ENCODE measurements at regions not wholly inside any gene's neighbourhood (a gene's known extent, or its start where the extent isn't known, plus 50 kb on each side); places are given as distances from the start of the nearest gene placed in this dataset.
"Not testable (repeated sequence)": the region's sequence is repeated elsewhere in the genome, so short reads cannot be mapped to it uniquely, and the experiment has no call there.

DNA sequence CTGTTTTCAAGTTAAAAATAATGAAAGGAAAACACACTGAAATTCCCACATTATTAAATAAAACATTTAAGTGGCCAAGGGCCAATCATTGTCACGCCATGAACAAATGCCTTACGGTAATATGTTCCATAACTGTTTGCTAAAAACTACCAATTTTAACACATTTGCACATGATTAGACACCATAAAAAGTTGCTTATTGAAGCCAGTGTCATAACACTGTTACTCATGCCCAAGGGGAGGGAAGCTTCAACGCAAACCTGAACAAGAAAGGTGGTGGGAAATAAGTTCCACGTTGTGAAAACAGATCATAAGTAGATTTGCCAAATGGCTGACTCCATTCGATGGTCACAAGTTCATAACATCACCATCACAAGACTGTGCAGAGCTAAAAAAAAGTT, 739.3 kb upstream of the FAM241A start:
- no peak for DNase-seq (ENCODE audit: low spot score)

DNA sequence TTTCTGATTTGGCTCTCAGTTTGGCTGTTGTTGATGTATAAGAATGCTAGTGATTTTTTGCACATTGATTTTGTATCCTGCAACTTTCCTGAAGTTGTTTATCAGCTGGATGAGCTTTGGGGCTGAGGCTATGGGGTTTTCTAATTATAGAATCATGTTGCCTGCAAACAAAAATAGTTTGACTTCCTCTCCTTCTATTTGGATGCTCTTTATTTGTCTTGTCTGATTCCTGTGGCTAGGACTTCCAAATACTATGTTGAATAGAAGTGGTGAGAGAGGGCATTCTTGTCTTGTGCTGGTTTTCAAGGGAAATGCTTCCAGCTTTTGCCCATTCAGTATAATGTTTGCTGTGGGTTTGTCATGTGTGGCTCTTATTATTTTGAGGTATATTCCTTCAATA, 734.7 kb upstream of the FAM241A start:
- DNase-seq (ENCODE audit: low spot score): no peak

DNA sequence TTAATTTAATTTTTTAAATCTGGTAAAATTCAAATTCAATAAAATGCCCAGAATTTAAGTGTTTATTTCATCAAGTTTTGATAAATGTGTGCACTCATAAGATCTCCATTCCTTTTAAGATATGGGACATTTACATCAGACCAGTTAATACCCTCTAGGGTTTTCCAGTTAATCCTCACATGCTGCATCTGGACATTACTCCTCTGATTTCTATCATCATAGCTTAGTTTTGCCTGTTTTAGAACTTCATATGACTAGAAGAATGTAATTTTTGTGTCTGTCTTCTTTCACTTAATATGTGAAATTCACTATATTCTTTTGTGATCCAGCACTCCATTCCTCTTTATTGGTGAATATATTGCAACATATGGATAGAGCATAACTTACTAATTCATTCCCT, 727.7 kb upstream of the FAM241A start:
- DNase-seq (ENCODE audit: low spot score): no peak

DNA sequence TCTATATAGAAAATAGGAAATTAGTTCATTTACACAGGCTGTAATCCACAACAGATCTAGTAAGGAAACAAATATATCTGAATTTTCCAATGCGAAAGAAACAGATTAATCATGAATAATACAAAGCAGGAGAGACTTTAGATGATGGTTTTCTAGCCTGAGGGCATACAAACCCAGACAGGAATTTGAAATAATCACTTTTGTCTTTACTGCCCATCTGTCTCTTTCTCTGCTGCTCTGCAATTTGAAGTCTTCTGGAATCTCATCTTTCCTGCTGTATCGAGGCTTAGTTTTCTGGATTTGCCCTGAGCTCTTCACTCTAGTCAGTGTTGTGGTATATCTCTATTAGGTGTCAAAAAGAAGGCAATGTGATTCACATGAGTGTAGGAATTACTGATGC, 711.8 kb upstream of the FAM241A start:
- DNase-seq (ENCODE audit: low spot score): no peak

DNA sequence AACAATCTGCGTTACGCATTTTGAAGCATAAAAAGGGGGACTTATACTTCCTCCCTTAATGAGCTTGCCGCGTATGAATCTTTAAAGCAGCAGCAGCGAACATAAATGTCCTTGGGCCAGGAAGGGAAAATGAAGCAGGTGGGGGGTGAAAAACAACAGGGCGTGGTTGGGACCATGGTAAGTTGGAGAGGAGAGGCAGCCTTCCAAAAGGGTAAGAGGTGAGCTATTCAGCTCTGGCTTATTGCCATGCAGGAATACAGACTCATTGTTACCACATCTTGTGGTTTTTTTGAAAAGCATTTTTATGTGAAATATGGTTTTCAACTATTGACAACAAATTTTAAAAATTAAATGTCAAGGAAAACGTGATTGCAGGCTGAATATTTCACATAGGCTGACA, 710.7 kb upstream of the FAM241A start:
- no peak for DNase-seq (ENCODE audit: low spot score)

DNA sequence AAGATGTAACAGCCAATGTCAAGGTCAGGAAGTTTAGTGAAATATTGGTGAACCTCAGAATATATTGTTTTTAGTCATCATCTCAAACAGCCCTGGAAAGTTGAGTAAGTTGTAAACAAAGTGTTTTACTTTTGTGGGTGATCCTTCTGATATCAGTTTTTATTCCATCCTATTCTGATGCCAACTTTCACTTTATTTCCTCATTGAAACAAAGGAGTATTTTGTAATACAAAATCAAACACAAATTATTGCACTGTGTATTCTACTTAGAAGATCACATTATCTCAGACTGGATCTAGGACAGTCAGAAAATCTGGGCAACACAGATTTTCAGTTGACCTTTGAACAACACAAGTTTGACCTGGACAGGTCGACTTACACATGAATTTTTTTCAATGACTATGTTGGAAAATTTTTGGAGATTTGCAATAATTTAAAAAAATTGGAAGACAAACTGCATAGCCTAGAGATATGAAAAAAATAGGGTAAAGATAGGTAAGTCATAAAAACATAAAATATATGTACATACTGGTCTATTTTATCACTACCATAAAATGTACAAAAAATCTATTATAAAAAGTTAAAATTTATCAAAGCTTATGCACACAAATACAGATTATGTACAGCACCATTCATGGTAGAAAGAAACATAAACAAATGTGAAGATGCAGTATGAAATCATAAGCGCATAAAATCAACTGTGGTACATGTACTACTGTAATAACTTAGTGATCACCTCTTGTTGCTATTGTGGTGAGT, 709.1 kb upstream of the FAM241A start:
- no peak for DNase-seq (ENCODE audit: low spot score)

DNA sequence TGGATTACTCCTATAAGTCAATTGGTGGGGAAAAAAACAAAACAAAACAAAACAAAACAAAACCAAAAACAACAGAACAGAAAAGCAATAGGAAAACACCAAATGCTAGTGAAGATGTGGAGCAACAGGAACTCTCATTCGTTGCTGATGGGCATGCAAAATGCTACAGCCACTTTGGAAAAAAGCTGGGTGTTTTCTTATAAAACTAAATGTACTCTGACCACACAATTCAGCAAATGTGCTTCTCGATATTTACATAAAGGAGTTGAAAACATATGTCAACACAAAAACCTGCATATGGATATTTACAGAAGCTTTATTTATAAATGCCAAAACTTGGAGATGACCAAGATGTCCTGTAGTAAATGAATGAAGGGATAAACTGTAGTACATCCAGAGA, 703.6 kb upstream of the FAM241A start:
- DNase-seq (ENCODE audit: low spot score): no peak

DNA sequence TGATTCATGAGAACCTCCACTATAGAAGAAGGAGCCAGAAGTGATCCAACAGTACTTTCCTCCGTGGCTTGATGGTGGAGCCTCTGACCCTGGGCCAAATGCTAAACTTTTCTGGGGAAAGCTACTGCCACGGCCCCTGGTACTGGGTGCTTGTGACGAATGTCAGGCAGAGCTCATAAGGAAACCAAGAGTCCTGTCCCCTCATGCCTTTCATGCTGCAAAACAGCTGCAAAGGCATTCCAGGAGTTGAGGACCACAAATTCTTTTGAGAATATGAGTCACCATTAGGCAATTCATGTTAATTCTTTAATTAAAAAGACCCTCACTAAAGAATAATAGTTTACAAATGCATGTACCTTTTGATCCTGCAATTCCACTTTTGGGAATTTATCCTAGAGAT, 700.4 kb upstream of the FAM241A start:
- DNase-seq (ENCODE audit: low spot score): not testable (repeated sequence)

DNA sequence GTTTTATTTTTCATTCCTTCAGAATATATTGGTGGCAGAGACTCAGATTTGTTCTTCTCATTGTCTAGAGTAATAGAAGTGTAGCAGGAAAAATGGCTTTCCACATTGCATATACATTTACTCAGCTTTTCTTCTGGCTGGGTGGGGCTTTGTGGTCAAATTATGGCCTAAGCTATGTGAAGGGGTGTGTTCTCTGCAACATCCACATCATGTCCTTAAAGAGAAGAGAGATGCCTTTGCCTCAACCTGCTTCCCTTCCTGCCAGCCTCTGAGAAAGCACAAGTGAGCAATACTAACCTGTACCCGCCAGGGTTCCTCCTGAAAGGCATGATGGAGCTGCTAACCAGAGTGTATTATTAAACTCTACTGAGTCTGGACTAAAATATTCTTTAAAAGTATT, 695.6 kb upstream of the FAM241A start:
- no peak for DNase-seq (ENCODE audit: low spot score)

DNA sequence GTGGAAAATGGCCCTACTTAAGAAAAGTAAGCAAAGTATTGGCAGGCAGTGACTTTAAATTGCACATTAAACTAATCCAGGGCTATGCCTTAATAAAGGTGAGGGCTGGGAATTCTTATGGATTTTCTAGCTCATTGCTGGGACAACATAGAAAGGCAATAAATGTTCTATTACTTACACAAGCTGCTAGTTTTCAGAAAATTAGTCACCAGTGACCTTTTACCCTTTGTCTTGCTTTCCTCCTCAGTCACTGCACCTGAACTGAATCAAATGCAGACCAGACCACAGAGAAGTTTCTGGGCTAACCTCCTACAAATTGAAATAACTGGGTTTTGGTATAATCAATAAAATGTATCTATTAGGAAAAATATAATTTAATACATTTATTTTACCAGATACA, 694.4 kb upstream of the FAM241A start:
- DNase-seq (ENCODE audit: low spot score): no peak

DNA sequence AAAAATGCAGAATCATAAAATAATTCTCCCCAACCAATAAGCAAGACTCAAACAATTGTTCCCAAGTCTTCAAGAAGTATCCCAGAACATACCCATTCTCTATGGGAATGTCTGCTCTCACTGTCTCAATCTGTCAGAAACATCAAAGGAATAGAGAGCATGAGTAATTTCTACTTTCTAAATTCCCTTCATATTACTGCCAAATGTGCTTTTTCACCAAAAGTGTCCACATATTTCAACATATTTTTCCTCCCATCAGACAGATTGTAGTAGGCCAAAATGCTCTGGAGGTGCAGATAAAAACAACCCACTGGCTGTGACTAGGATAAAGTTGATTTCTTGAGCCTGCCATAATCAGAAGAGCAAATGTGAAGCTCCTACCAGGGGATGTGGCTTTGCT, 692.0 kb upstream of the FAM241A start:
- no peak for DNase-seq (ENCODE audit: low spot score)

DNA sequence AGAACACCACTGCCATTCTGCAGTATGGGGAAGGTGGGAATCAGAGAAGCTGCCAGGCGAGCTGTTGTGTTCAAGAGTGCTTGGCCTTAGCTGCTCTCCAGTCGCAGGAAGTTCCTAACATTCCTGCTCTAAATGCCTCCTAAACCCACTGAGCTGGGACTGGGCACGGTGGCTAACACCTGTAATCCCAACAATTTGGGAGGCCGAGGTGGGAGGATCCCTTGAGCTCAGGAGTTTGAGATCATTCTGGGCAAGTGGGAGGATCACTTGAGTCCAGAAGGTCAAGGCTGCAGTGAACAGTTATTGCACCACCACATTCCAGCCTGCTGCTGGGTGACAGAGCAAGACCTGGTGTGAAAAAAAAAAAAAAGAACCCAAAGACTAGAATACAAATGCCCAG, 690.3 kb upstream of the FAM241A start:
- no peak for DNase-seq (ENCODE audit: low spot score)

DNA sequence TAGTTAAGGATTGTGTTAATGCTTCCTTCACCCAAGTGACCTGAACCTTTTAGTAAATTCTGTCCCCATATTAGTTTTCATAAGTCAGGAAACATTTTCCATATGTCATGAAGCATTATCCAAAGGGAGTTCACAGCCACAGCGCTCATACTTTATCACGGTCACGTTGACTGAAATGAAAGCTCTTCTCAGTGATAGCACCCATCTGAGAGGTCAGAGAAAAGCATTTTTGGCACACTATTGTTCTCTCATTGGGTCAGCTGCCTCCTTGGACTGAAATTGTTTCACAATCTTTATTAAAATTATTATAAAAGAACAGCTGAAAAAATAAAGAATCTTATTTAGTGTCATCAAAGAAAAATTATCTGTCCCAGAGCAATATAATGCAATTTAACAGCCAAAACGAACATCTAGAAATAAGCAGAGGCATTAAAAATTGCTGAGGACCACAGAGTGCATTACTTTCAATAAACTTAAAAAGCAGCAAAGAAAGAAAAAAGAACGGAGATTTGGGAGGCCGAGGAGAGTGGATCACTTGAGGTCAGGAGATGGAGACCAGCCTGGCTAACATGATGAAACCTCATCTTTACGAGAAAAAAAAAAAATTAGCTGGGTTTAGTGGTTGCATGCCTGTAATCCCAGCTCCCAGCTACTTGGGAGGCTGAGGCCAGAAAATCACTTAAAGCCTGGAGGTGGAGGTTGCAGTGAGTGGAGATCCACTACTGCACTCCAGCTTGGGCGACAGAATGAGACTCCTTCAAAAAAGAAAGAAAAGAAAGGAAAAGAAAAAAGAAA, 680.8 kb upstream of the FAM241A start:
- DNase-seq (ENCODE audit: low spot score): no peak

DNA sequence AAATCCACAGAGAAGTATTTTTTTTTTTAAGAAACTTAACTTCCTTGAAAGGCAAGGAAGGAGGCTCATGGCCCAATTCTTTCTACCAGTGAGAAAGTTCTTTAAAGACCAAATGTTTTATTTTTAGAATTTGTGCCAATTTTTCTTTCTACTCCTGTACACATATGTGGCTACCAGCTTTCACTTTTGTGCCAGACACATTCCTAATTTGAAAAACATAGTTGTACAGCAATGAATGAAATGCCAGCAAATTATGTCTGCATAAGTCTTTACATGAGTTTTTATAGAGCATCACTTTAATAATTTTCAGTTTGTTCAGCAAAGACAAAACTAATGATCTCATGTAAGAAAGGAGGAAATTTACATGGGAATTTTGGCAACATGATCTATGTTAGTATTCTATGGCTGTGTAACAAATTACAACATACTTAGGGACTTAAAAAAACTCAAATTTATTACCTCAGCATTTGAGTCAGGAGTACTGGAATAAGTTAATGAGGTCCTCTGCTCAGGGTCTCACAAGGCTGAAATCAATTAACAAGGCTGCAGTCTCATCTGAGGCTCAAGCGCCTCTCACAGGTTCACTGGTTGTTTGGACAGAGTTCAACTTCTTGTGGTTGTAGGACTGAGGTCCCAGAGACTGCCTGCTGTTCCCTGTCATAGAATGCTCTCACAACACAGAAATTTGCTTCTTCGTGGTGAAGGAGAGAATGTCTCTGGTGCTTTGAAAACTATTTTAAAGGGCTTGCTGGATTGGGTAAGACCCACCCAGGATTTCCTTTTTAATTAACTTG, 678.2 kb upstream of the FAM241A start:
- no peak for DNase-seq (ENCODE audit: low spot score)

DNA sequence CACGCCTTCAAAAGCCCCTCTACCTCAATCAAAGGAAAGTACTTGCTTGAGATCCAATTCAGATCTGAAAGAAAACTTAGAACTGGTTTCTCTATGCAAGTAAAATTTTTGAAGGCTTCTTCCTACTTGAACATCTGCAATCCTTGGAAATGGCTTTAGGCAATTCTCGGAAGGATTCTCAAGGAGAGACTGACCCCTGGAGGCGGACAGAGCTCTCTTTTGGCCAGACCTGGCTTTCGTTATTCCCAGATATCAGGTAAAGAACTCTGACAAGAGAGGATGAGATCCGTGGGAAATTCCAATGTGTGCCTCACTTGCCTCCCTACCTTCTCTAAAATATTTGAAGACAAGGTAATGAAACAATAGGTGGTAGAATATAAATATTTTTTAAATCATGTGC, 670.3 kb upstream of the FAM241A start:
- peak; percentile 17 for DNase-seq (ENCODE audit: low spot score)

DNA sequence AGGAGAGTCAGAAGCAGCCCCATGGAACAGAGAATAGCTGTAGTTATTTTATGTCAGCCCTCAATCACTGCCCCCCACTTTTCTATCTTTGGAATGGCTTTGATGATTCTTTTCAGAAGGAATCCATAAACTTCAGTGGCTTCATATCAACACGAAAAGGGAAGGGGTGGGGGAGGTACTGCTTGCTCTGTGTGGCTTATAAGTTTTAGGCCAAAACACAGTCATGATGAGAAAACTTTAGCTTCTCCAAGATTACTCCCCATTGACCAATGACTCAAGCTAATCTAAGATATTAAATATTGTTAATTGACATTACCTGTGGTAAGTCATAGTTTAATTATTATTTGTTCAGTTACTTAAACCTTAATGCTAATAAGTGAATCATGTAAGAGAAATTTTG, 669.6 kb upstream of the FAM241A start:
- no peak for DNase-seq (ENCODE audit: low spot score)

DNA sequence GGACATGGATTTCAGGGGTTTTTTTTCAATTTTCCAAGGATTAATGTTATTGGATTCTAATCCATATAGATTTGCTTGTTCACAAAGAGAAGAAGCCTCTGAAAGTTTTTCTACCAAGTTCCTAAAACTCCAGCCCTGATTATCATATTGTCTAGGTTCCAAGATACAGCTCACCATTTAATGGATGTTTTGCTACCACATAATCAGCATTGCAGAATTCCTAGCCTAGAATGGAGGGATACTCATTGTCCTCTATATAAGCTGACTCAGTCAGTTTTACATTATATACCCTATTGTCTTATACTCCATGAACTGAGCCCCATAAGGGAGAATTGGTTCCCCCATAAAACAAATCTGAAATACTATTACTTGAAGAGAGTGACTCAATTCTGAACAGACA, 664.7 kb upstream of the FAM241A start:
- DNase-seq (ENCODE audit: low spot score): no peak

DNA sequence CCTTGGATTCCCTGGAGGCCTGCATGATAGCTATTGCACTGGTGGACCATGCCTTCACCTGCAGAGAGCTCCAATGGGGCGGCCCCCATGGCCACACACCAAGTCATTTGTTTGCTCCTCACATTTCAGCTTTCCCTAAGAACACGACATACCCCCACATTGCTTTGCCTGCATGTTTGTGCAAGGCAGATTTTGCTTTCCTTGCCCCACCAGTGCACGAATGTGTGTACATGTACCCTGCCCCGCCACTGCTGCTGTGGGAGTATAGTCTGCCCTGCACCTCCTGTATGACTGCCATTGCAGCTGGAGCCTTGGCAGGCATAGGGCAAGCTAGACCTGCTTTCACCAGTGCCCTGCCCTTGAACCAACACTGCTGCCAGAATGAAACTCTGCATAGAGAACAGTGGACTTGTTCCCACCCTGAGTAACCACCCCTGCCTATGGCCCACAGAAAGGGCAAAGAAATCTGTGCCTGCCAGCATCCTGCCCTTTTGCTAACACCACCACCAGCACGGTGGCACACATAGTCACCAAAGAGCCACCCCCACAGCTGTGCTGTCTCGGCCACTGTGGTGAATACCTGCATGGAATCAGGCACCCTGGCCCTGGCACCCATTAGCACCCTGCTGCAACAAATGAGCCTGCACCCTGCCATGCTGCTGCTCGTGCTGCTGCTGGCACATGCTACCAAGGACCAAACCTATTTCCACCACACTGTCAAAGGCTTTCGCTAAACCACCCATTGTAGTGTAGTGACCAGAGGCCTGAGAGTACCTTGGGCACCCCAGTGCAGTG, 661.7 kb upstream of the FAM241A start:
- no peak for DNase-seq (ENCODE audit: low spot score)

DNA sequence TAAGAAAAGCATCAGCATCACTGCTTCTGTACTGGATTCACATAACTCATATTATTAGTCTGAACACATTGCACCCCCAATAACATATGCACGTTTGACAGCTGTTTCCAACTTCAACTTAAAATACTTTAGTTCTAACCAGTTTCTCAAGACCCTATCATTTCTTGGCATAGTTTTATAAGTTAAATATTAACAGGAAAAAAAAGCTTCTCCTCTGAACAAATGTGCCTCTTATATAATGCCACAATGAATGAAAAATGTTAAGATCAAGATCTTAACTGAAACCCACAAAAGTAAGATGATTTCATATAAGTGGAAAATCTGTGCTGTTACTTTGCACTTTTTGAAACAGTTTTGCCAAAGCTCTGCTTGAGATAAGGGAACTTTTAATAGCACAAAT, 652.8 kb upstream of the FAM241A start:
- DNase-seq (ENCODE audit: low spot score): no peak

DNA sequence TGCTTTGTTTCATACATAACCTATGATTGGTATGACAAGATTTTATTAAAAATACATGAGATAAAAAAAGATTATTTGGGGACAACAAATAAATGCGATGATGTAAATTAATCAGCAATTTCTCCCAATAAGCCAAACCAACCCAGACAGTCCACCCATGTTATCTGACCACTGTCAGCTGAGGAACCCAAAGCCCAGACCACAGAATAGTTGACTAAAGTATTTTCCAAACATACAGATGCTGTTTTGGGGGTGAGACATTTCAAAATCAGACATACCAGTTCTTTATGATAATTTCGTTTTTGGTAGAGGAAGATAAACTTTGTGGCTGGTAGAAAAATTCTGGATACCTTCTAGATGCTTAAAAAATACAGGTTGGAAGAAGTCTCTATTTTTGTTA, 650.8 kb upstream of the FAM241A start:
- DNase-seq (ENCODE audit: low spot score): no peak

DNA sequence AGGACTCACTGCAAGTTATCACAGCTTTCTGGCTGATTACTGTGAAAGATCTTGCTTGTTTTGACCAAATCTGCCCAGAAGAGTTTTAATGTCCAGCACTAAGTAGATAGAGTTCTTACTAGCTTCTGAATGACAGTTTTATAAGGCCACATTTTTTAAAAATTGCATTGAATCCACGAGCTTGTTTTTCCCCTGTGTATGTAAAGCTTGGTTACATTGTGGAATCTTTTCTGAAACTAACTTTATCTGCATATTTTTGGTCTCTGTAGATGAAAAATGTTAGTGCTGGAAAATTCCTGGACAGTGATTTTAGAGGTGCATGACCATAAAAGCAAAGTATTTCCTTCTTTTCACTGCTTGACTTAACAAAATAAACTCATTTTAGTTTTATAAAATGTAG, 650.3 kb upstream of the FAM241A start:
- no peak for DNase-seq (ENCODE audit: low spot score)

DNA sequence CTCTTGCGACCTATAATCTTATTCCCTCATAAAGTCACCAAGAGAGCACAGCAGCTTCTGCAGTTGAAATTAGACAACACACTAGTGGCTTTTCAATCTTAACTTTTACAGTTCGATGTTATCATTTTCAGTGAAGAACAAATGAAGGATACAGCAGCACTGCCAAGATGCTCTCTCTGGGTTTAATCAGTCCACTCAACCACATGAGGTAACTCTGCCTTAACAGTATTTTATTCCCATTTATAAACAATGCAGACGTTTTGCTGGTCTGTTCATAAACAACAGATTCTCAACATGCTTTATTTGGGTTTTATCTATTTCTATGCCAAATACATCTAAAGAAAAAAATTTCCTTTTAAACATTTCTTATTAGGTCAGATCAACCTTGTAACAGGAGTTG, 646.0 kb upstream of the FAM241A start:
- DNase-seq (ENCODE audit: low spot score): no peak
